ENCODE measurements at regions not wholly inside any gene's neighbourhood (a gene's known extent, or its start where the extent isn't known, plus 50 kb on each side); places are given as distances from the start of the nearest gene placed in this dataset.

- H3K4me3 ChIP-seq = no peak overlapping the region
- no peaks in the 10 kb centered on the region for H3K36me3 ChIP-seq
- H3K9me3 ChIP-seq (ENCODE audit: low read depth) = no peaks in the 10 kb centered on the region
- TF ChIP-seq, protein P1, sequence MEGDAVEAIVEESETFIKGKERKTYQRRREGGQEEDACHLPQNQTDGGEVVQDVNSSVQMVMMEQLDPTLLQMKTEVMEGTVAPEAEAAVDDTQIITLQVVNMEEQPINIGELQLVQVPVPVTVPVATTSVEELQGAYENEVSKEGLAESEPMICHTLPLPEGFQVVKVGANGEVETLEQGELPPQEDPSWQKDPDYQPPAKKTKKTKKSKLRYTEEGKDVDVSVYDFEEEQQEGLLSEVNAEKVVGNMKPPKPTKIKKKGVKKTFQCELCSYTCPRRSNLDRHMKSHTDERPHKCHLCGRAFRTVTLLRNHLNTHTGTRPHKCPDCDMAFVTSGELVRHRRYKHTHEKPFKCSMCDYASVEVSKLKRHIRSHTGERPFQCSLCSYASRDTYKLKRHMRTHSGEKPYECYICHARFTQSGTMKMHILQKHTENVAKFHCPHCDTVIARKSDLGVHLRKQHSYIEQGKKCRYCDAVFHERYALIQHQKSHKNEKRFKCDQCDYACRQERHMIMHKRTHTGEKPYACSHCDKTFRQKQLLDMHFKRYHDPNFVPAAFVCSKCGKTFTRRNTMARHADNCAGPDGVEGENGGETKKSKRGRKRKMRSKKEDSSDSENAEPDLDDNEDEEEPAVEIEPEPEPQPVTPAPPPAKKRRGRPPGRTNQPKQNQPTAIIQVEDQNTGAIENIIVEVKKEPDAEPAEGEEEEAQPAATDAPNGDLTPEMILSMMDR (IDR thresholded peaks at IDR 0.05; ENCODE audit: low read depth, low read length) = no peak
- H3K27ac ChIP-seq = no peak overlapping the region
- DNase-seq (ENCODE audit: low read depth in 1 of 2, low spot score in 1 of 2) = no peak
- no peaks in the 10 kb centered on the region for H3K27me3 ChIP-seq
- H3K4me1 ChIP-seq (ENCODE audit: low read depth) = peaks cover 2% of the 10 kb centered on the region
Measured at GRCh38 chr2:8256905-8257304, 425.0 kb upstream of the ID2 start.

GRCh38 chr2:8257502-8257901 is 424.4 kb upstream of the ID2 start:
- H3K4me3 ChIP-seq = no peak overlapping the region
- H3K27me3 ChIP-seq = no peaks in the 10 kb centered on the region
- no peaks in the 10 kb centered on the region for H3K9me3 ChIP-seq (ENCODE audit: low read depth)
- DNase-seq (ENCODE audit: low read depth in 1 of 2, low spot score in 1 of 2) = no peak
- TF ChIP-seq, protein P1 (IDR thresholded peaks at IDR 0.05; ENCODE audit: low read depth, low read length) = no peak
- no peak overlapping the region for H3K27ac ChIP-seq
- no peaks in the 10 kb centered on the region for H3K36me3 ChIP-seq
- H3K4me1 ChIP-seq (ENCODE audit: low read depth) = peaks cover 2% of the 10 kb centered on the region

GRCh38 chr2:8258406-8258805 is 423.4 kb upstream of the ID2 start:
- no peak for DNase-seq (ENCODE audit: low read depth in 1 of 2, low spot score in 1 of 2)
- TF ChIP-seq, protein P1 (IDR thresholded peaks at IDR 0.05; ENCODE audit: low read depth, low read length) = no peak

GRCh38 chr2:8259106-8259840 is 422.6 kb upstream of the ID2 start:
- no peak for DNase-seq (ENCODE audit: low read depth in 1 of 2, low spot score in 1 of 2)
- Histone ChIP-seq H3K27ac (no peak overlapping the region), H3K27me3 (no peaks in the 10 kb centered on the region), H3K4me3 (no peak overlapping the region), H3K4me1 (ENCODE audit: low read depth) (peaks cover 2% of the 10 kb centered on the region), H3K36me3 (no peaks in the 10 kb centered on the region), H3K9me3 (ENCODE audit: low read depth) (no peaks in the 10 kb centered on the region)
- TF ChIP-seq, protein P1 (IDR thresholded peaks at IDR 0.05; ENCODE audit: low read depth, low read length) = no peak

More at GRCh38 chr2:8258406-8258805, 423.4 kb upstream of the ID2 start:
- Histone ChIP-seq H3K36me3 (no peaks in the 10 kb centered on the region), H3K9me3 (ENCODE audit: low read depth) (no peaks in the 10 kb centered on the region), H3K4me1 (ENCODE audit: low read depth) (peaks cover 2% of the 10 kb centered on the region), H3K27ac (no peak overlapping the region), H3K4me3 (no peak overlapping the region), H3K27me3 (no peaks in the 10 kb centered on the region)

DNA sequence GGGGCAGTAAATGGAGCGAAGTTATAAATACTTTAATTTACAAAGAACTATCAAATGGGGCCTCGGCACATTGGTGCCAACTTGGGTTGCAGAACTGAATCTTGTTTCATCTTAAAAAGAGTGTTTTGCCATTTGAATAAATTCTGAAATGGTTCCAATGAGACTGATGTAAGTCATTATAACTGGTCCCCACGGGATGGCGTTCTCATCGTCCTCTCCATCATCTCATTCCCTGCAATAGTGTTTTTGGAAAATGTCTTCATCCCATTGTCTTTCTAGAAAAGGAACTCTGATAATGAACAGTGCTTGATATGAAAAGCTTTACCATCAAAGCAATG is 422.0 kb upstream of the ID2 start:
- Histone ChIP-seq H3K9me3 (ENCODE audit: low read depth) (no peaks in the 10 kb centered on the region), H3K27me3 (no peaks in the 10 kb centered on the region), H3K36me3 (no peaks in the 10 kb centered on the region), H3K27ac (no peak overlapping the region), H3K4me1 (ENCODE audit: low read depth) (peaks cover 2% of the 10 kb centered on the region), H3K4me3 (no peak overlapping the region)
- no peak for DNase-seq (ENCODE audit: low read depth in 1 of 2, low spot score in 1 of 2)
- TF ChIP-seq, protein P1 (IDR thresholded peaks at IDR 0.05; ENCODE audit: low read depth, low read length) = no peak
